Astrocyte of the spinal cord (primary cell): ENCODE measurements at regions not wholly inside any gene's neighbourhood (a gene's known extent, or its start where the extent isn't known, plus 50 kb on each side); places are given as distances from the start of the nearest gene placed in this dataset.

Source experiments
- DNase-seq: peaks from one replicate; pipeline ENCODE4 v3.0.0; 2011; ENCODE audit warnings: low read depth, low spot score
- H3K4me3 ChIP-seq: 2 replicates; pipeline ENCODE4 v1.5.1; 2011; ENCODE audit warnings: low read depth, mild to moderate bottlenecking, low read length, moderate library complexity
- in situ Hi-C: cut with HindIII; loops from 2 replicates; pipeline ENCODE4 v1.10.0; 2017; ENCODE audit warnings: low sequenced_read_pairs
- TF ChIP-seq, protein P1 (sequence below): IDR thresholded peaks from 2 replicates; pipeline ENCODE4 v1.5.1; 2012; ENCODE audit warnings: low read depth, mild to moderate bottlenecking, low read length, inconsistent platforms

DNA sequence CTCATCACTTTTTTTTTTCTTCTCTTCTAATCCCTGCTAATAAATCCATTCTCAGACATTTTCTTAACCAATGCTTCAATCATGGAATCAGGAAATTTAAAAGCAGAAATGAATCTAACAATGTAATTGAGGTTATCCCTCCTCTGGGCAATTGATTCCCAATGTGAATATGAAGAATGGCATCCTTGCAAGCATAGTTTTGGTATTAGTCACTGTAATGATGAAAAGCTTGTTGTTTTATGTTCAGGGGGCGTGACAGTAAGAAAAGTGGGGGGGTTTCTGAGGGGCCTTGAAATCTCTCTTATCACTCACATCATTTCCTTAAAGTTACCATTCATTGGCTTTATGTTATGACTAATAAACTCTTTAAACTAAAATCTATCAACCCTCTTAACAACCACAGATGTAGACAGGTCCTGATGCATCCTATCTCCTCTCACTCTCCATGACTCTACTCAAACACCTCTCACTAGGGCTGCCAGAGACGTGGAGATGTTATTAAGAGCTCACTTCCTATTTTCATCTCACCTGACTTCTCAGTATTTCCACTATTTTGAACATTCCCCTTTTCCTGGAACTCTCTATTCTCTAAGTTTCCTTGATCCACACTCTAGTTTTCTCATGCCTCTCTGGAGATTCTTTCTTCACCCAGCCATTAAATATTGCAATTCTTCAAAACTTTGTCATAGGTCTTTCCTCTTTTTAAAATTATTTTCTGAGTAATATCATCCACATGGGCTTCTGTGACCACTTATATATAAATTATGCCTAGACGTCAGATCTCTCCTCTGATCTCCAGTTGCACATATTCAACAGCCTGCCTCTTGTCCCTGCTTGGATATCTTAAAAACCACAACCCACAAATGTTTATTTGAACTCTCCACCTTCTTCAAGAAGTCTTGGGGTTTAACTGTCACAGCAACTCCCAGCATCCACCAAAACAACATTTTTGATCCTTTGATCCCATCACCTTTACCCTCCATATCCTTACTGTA is 332.9 kb downstream of the CDH2 start:
- in situ Hi-C loops = no loop called here
- TF ChIP-seq, protein P1, sequence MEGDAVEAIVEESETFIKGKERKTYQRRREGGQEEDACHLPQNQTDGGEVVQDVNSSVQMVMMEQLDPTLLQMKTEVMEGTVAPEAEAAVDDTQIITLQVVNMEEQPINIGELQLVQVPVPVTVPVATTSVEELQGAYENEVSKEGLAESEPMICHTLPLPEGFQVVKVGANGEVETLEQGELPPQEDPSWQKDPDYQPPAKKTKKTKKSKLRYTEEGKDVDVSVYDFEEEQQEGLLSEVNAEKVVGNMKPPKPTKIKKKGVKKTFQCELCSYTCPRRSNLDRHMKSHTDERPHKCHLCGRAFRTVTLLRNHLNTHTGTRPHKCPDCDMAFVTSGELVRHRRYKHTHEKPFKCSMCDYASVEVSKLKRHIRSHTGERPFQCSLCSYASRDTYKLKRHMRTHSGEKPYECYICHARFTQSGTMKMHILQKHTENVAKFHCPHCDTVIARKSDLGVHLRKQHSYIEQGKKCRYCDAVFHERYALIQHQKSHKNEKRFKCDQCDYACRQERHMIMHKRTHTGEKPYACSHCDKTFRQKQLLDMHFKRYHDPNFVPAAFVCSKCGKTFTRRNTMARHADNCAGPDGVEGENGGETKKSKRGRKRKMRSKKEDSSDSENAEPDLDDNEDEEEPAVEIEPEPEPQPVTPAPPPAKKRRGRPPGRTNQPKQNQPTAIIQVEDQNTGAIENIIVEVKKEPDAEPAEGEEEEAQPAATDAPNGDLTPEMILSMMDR = no peak
- no peak overlapping the region for H3K4me3 ChIP-seq
- DNase-seq = peak; percentile 85

- in situ Hi-C loops = no loop called here
- no peak overlapping the region for H3K4me3 ChIP-seq
- DNase-seq = peak; percentile 90
- TF ChIP-seq, protein P1 = no peak
Measured at GRCh38 chr18:27839141-27839540, 337.8 kb downstream of the CDH2 start.

DNA sequence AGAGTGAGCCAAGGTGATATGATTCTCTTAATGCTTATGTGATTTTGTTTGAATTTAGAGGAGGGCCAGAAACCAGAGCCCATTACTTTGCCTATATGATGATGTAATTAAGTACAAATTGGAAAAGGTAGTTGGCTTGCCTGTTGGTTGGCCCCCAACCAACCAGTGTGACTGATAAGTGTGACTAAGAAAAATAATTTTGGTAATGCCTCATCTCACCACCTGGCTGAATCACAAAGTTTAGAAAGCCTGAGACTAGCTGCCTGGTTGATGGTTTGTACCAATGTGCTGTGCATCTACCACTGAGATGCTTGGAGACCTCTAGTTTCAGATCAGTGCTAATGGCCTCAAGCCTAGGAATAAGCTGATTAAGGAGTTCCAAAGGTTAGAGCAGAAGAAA is 338.7 kb downstream of the CDH2 start:
- TF ChIP-seq, protein P1 = no peak
- H3K4me3 ChIP-seq = no peak overlapping the region
- DNase-seq = peak; percentile 17
- in situ Hi-C loops = no loop called here

DNA sequence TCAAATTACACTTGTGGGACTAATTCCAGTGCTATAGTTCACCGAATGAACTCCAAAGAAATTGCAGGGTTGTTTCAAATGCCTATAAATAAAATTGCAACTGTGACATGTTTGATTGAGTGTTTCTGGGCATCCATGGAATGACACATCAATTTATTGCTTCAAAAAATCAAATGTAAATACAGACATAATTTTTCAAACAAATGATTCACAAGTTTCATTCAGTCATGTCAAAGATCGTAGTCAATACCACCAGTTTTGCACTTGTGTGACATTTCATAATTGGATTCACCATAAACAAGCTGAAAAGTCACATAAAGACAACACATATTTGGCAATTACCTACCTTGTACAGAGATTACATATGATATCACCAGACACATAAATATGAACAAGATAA is 350.8 kb downstream of the CDH2 start:
- no peak for DNase-seq
- TF ChIP-seq, protein P1 = no peak
- H3K4me3 ChIP-seq = no peak overlapping the region
- in situ Hi-C loops = no loop called here

- no peak overlapping the region for H3K4me3 ChIP-seq
- in situ Hi-C loops = no loop called here
- TF ChIP-seq, protein P1 = no peak
- DNase-seq = no peak
Measured at GRCh38 chr18:27825689-27826088, 351.2 kb downstream of the CDH2 start.

- H3K4me3 ChIP-seq = no peak overlapping the region
- DNase-seq = no peak
- in situ Hi-C loops = no loop called here
- TF ChIP-seq, protein P1 = no peak
Measured at GRCh38 chr18:27824841-27825681, 351.9 kb downstream of the CDH2 start.
